ENCODE measurements at regions not wholly inside any gene's neighbourhood (a gene's known extent, or its start where the extent isn't known, plus 50 kb on each side); places are given as distances from the start of the nearest gene placed in this dataset.
"Not testable (repeated sequence)": the region's sequence is repeated elsewhere in the genome, so short reads cannot be mapped to it uniquely, and the experiment has no call there.

- no peak for DNase-seq
- Histone ChIP-seq H3K36me3 (no peaks in the 10 kb centered on the region), H3K27ac (peak overlapping the region in 6 of 8 donors; percentile 30 to 86 (median 72)), H3K9me3 (peaks cover 0 to 11% (median 0%) of the 10 kb centered on the region in 8 donors), H3K4me1 (peaks cover 21 to 64% (median 47%) of the 10 kb centered on the region in 6 donors), H3K4me3 (no peak overlapping the region), H3K27me3 (replicated peaks in 1 of 7) (no peaks in the 10 kb centered on the region)
- 64 to 71% (median 67%) methylated on average over 2 of the region's 2 CpGs for WGBS, 5 donors
- intact Hi-C loops (cut with DNase I; ENCODE audit: low total_unique reads) = no loop called here
- TF ChIP-seq POLR2A (IDR thresholded peaks at IDR 0.05) (no peak), CTCF (IDR thresholded peaks at IDR 0.05 in 8 of 11, conservative IDR thresholded peaks at IDR 0.05 in 3 of 11) (no peak), POLR2AphosphoS5 (IDR thresholded peaks at IDR 0.05) (no peak)
These were observed 79.0 kb upstream of the TMEM170B start for GRCh38 chr6:11458509-11458908.

GRCh38 chr6:11457422-11457821 lies 80.1 kb upstream of the TMEM170B start:
- 94 to 98% (median 96%) methylated on average over 6 of the region's 6 CpGs for WGBS, 5 donors
- intact Hi-C loops (cut with DNase I; ENCODE audit: low total_unique reads); H3K27me3 ChIP-seq (replicated peaks in 1 of 7); DNase-seq; H3K27ac ChIP-seq; H3K36me3 ChIP-seq; H3K4me3 ChIP-seq: not testable (repeated sequence)
- peaks cover 0 to 11% (median 0%) of the 10 kb centered on the region in 8 donors for H3K9me3 ChIP-seq
- peaks cover 21 to 54% (median 42%) of the 10 kb centered on the region in 6 donors for H3K4me1 ChIP-seq

GRCh38 chr6:11452106-11452505 lies 85.4 kb upstream of the TMEM170B start:
- H3K4me3 ChIP-seq; H3K27ac ChIP-seq; intact Hi-C loops (cut with DNase I; ENCODE audit: low total_unique reads); H3K9me3 ChIP-seq; DNase-seq; H3K36me3 ChIP-seq; H3K4me1 ChIP-seq; H3K27me3 ChIP-seq (replicated peaks in 1 of 7): not testable (repeated sequence)
- WGBS, 5 donors = 81 to 94% (median 90%) methylated on average over 3 to 8 of the region's 8 CpGs

GRCh38 chr6:11450037-11450436 lies 87.5 kb upstream of the TMEM170B start:
- no peak for TF ChIP-seq POLR2AphosphoS5 (IDR thresholded peaks at IDR 0.05)
- intact Hi-C loops (cut with DNase I; ENCODE audit: low total_unique reads) = no loop called here
- no peaks in the 10 kb centered on the region for H3K9me3 ChIP-seq
- 64 to 90% (median 88%) methylated on average over 2 of the region's 2 CpGs for WGBS, 5 donors
- no peak overlapping the region for H3K27ac ChIP-seq
- no peak for DNase-seq
- no peaks in the 10 kb centered on the region for H3K36me3 ChIP-seq
- H3K4me1 ChIP-seq = peaks cover 0 to 2% (median 0%) of the 10 kb centered on the region in 6 donors
- H3K4me3 ChIP-seq = no peak overlapping the region
- H3K27me3 ChIP-seq (replicated peaks in 1 of 7) = no peaks in the 10 kb centered on the region

GRCh38 chr6:11449408-11449807 lies 88.1 kb upstream of the TMEM170B start:
- intact Hi-C loops (cut with DNase I; ENCODE audit: low total_unique reads) = no loop called here

More at GRCh38 chr6:11449408-11449807, 88.1 kb upstream of the TMEM170B start:
- Histone ChIP-seq H3K27ac (no peak overlapping the region), H3K9me3 (no peaks in the 10 kb centered on the region), H3K27me3 (replicated peaks in 1 of 7) (no peaks in the 10 kb centered on the region), H3K4me3 (no peak overlapping the region), H3K36me3 (no peaks in the 10 kb centered on the region), H3K4me1 (peaks cover 0 to 9% (median 2%) of the 10 kb centered on the region in 6 donors)
- no peak for TF ChIP-seq CTCF (IDR thresholded peaks at IDR 0.05 in 8 of 11, conservative IDR thresholded peaks at IDR 0.05 in 3 of 11)
- TF ChIP-seq POLR2A (IDR thresholded peaks at IDR 0.05) = no peak
- TF ChIP-seq POLR2AphosphoS5 (IDR thresholded peaks at IDR 0.05) = no peak
- WGBS, 5 donors = 89 to 98% (median 94%) methylated on average over 2 of the region's 2 CpGs
- no peak for DNase-seq
